WERI-Rb-1 (cell line): ENCODE measurements at regions not wholly inside any gene's neighbourhood (a gene's known extent, or its start where the extent isn't known, plus 50 kb on each side); places are given as distances from the start of the nearest gene placed in this dataset.

Experiments
- DNase-seq: peaks from one replicate; pipeline ENCODE4 v3.0.0-alpha.2; 2020
- H3K27ac ChIP-seq: fragments of 250-450 bp; sonication (Bioruptor Pico); 2 replicates; pipeline ENCODE4 v1.5.1; 2020; ENCODE audit warnings: mild to moderate bottlenecking, moderate library complexity
- H3K27me3 ChIP-seq: fragments of 250-450 bp; sonication (Bioruptor Pico); 2 replicates; pipeline ENCODE4 v1.5.1; 2021; ENCODE audit warnings: mild to moderate bottlenecking, low read depth, moderate library complexity; ENCODE audit not compliant: insufficient read depth, severe bottlenecking
- H3K36me3 ChIP-seq: fragments of 250-450 bp; sonication (Bioruptor Pico); 2 replicates; pipeline ENCODE4 v1.5.1; 2020; ENCODE audit warnings: mild to moderate bottlenecking, moderate library complexity
- H3K4me3 ChIP-seq: 2 replicates; pipeline ENCODE4 v1.5.1; 2011; ENCODE audit warnings: low read depth, mild to moderate bottlenecking, control low read depth, low read length
- H3K9me3 ChIP-seq: fragments of 250-450 bp; sonication (Bioruptor Pico); 2 replicates; pipeline ENCODE4 v1.5.1; 2021; ENCODE audit warnings: mild to moderate bottlenecking, moderate library complexity; ENCODE audit not compliant: severe bottlenecking
- TF ChIP-seq, protein P1 (sequence below): IDR thresholded peaks from 2 replicates; pipeline ENCODE4 v1.5.1; 2011; ENCODE audit warnings: low read depth, mild to moderate bottlenecking, control low read depth, inconsistent platforms, low read length

- TF ChIP-seq, protein P1, sequence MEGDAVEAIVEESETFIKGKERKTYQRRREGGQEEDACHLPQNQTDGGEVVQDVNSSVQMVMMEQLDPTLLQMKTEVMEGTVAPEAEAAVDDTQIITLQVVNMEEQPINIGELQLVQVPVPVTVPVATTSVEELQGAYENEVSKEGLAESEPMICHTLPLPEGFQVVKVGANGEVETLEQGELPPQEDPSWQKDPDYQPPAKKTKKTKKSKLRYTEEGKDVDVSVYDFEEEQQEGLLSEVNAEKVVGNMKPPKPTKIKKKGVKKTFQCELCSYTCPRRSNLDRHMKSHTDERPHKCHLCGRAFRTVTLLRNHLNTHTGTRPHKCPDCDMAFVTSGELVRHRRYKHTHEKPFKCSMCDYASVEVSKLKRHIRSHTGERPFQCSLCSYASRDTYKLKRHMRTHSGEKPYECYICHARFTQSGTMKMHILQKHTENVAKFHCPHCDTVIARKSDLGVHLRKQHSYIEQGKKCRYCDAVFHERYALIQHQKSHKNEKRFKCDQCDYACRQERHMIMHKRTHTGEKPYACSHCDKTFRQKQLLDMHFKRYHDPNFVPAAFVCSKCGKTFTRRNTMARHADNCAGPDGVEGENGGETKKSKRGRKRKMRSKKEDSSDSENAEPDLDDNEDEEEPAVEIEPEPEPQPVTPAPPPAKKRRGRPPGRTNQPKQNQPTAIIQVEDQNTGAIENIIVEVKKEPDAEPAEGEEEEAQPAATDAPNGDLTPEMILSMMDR = no peak
- Histone ChIP-seq H3K27ac (no peak overlapping the region), H3K27me3 (no peaks in the 10 kb centered on the region), H3K36me3 (no peaks in the 10 kb centered on the region), H3K4me3 (no peak overlapping the region), H3K9me3 (no peaks in the 10 kb centered on the region)
- DNase-seq = no peak
These were observed 321.4 kb upstream of the ACTBL2 start for GRCh38 chr5:57804007-57804444.

GRCh38 chr5:57802131-57802530, 319.5 kb upstream of the ACTBL2 start:
- Histone ChIP-seq H3K4me3 (no peak overlapping the region), H3K9me3 (no peaks in the 10 kb centered on the region), H3K27me3 (no peaks in the 10 kb centered on the region), H3K27ac (no peak overlapping the region), H3K36me3 (no peaks in the 10 kb centered on the region)
- TF ChIP-seq, protein P1 = no peak
- no peak for DNase-seq

DNA sequence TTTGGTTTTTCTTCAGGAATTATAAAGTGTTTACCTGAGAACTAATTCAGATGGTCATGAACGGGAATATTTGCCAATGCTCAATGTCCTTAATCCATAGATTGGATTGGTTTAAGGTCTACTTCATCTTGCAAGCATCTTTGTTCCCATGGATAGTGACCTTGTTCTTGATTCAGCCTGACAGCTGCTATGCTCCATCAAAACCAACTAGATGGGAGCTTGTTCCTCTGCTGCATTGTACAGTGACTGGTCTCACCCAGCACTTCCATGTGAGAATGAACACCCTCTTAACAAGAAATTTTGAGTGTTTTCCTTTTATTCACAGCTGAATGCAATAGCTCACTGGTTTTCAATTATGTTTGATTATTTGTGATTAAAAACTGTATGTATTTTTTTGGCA, 312.6 kb upstream of the ACTBL2 start:
- no peaks in the 10 kb centered on the region for H3K36me3 ChIP-seq
- H3K27me3 ChIP-seq = no peaks in the 10 kb centered on the region
- no peak overlapping the region for H3K4me3 ChIP-seq
- DNase-seq = no peak
- H3K9me3 ChIP-seq = no peaks in the 10 kb centered on the region
- no peak overlapping the region for H3K27ac ChIP-seq
- TF ChIP-seq, protein P1 = no peak

- no peak for DNase-seq
- H3K27me3 ChIP-seq = no peaks in the 10 kb centered on the region
- H3K36me3 ChIP-seq = no peaks in the 10 kb centered on the region
- TF ChIP-seq, protein P1 = no peak
- no peak overlapping the region for H3K4me3 ChIP-seq
- H3K27ac ChIP-seq = no peak overlapping the region
- no peaks in the 10 kb centered on the region for H3K9me3 ChIP-seq
These were observed 309.3 kb upstream of the ACTBL2 start for GRCh38 chr5:57791875-57792274.

- no peaks in the 10 kb centered on the region for H3K27me3 ChIP-seq
- H3K27ac ChIP-seq = no peak overlapping the region
- H3K36me3 ChIP-seq = no peaks in the 10 kb centered on the region
- TF ChIP-seq, protein P1 = no peak
- H3K9me3 ChIP-seq = no peaks in the 10 kb centered on the region
- H3K4me3 ChIP-seq = no peak overlapping the region
- no peak for DNase-seq
These were observed 303.3 kb upstream of the ACTBL2 start for GRCh38 chr5:57785946-57786345.

DNA sequence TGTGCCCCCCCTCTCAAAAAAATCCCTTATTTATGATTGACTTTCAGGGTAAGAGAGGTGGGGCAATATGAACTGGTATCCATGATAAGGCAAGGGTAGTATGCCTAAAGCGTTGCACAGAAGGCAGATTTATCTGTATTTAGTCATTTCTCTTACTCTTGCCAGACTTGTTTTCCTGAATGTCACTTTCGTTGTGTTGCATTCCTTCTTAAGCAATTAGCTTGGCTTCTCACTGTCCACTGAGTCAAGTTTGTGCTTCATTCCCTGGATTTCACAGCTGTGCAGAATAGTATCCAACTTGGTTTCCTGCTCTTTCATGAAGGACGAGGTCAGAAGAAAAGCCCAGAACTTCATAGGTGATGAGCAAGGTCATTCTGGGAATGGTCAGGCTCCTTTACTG, 301.5 kb upstream of the ACTBL2 start:
- no peaks in the 10 kb centered on the region for H3K9me3 ChIP-seq
- no peaks in the 10 kb centered on the region for H3K36me3 ChIP-seq
- no peak overlapping the region for H3K4me3 ChIP-seq
- DNase-seq = no peak
- H3K27me3 ChIP-seq = no peaks in the 10 kb centered on the region
- TF ChIP-seq, protein P1 = no peak
- H3K27ac ChIP-seq = no peak overlapping the region
